Breast epithelium (tissue), 4 donors: ENCODE measurements at regions not wholly inside any gene's neighbourhood (a gene's known extent, or its start where the extent isn't known, plus 50 kb on each side); places are given as distances from the start of the nearest gene placed in this dataset.

ENCODE experiments used
- DNase-seq, 2 donors: peaks; one replicate each; pipeline ENCODE4 v3.0.0-alpha.2; 2019; ENCODE audit warnings: low spot score in 2 of 2
- H3K27ac ChIP-seq, 2 donors: fragments of 200-600 bp; sonication (generic) in 1 of 2; one replicate each; pipeline ENCODE4 v1.5.1; 2016 to 2019; ENCODE audit warnings: mild to moderate bottlenecking in 1 of 2
- H3K27me3 ChIP-seq, 2 donors: fragments of 200-600 bp; sonication (generic) in 1 of 2; one replicate each; pipeline versions ENCODE4 v1.5.1 to v1.6.0; 2017 to 2019; ENCODE audit warnings: control low read depth in 1 of 2, mild to moderate bottlenecking in 1 of 2
- H3K36me3 ChIP-seq: fragments of 200-600 bp; one replicate; pipeline ENCODE4 v1.5.1; 2019
- H3K4me1 ChIP-seq, 2 donors: fragments of 200-600 bp; sonication (generic); one replicate each; pipeline ENCODE4 v1.5.1; 2016 to 2019; ENCODE audit warnings: control low read depth in 1 of 2
- H3K4me3 ChIP-seq, 3 donors: fragments of 200-600 bp; sonication (generic); 1 replicate in 2 of 3; 2 replicates in 1 of 3; pipeline ENCODE4 v1.5.1; 2016 to 2019; ENCODE audit warnings: mild to moderate bottlenecking in 3 of 3, moderate library complexity in 2 of 3
- H3K9me3 ChIP-seq, 2 donors: fragments of 200-600 bp; sonication (generic) in 1 of 2; one replicate each; pipeline ENCODE4 v1.5.1; 2016 to 2019; ENCODE audit warnings: control low read depth in 1 of 2
- CTCF ChIP-seq, 3 donors: fragments of 450-650 bp; IDR thresholded peaks; one replicate each; pipeline ENCODE4 v1.5.1; 2016 to 2017; ENCODE audit warnings: antibody characterized with exemption in 3 of 3, mild to moderate bottlenecking in 3 of 3, moderate library complexity in 3 of 3
- POLR2A ChIP-seq: fragments of 450-650 bp; IDR thresholded peaks from one replicate; pipeline ENCODE4 v1.6.1; 2016; ENCODE audit warnings: antibody characterized with exemption, mild to moderate bottlenecking, moderate library complexity
- POLR2AphosphoS5 ChIP-seq, 3 donors: sonication (generic); formaldehyde crosslinking; IDR thresholded peaks; one replicate each; pipeline ENCODE4 v1.6.1; 2017; ENCODE audit warnings: antibody characterized with exemption in 3 of 3
- intact Hi-C: fragments of 100-400 bp; cut with DNase I; formaldehyde crosslinking; loops from one replicate; pipeline ENCODE4 v1.15.1; 2023; ENCODE audit warnings: low total_unique reads

DNA sequence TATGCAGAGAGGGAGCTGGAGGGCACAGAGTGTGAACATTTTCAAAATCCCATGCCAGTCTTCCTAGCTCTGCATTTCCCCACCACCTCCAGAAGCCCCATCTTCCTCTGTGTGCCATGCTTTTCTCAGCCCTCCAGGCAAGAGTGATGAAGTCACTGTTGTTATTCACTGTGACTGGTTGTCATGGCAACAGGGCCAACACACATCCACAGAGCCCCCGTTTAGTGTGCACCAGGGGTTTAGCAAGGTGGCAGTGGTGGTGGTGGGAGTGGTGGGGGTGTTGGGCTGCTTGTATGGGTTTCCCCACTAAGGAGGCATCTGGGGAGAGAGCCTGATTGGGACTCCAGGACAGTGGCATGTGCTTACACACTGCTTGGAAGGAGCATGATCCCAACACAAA, 309.9 kb upstream of the ASIC2 start:
- H3K36me3 ChIP-seq, result no peaks in the 10 kb centered on the region
- TF ChIP-seq POLR2A (no peak), POLR2AphosphoS5 (IDR thresholded peaks at IDR 0.05) (no peak), CTCF (IDR thresholded peaks at IDR 0.05) (no peak)
- DNase-seq, result no peak
- intact Hi-C loops, result no loop called here
- H3K4me3 ChIP-seq, result no peak overlapping the region
- no peaks in the 10 kb centered on the region for H3K4me1 ChIP-seq
- peaks cover 0 to 3% of the 10 kb centered on the region in 2 donors for H3K27me3 ChIP-seq
- H3K27ac ChIP-seq, result no peak overlapping the region
- no peaks in the 10 kb centered on the region for H3K9me3 ChIP-seq

- DNase-seq, result no peak
- H3K27me3 ChIP-seq, result peaks cover 0 to 3% of the 10 kb centered on the region in 2 donors
- intact Hi-C loops, result no loop called here
Observed at GRCh38 chr17:33603789-33604188, 310.7 kb upstream of the ASIC2 start.

GRCh38 chr17:33611532-33611931, 318.4 kb upstream of the ASIC2 start:
- TF ChIP-seq CTCF (IDR thresholded peaks at IDR 0.05), result no peak
- no peak for TF ChIP-seq POLR2A
- no peak for TF ChIP-seq POLR2AphosphoS5 (IDR thresholded peaks at IDR 0.05)

More at GRCh38 chr17:33603789-33604188, 310.7 kb upstream of the ASIC2 start:
- no peak overlapping the region for H3K4me3 ChIP-seq
- H3K4me1 ChIP-seq, result no peaks in the 10 kb centered on the region
- H3K27ac ChIP-seq, result no peak overlapping the region
- H3K9me3 ChIP-seq, result no peaks in the 10 kb centered on the region
- no peak for TF ChIP-seq CTCF (IDR thresholded peaks at IDR 0.05)
- no peak for TF ChIP-seq POLR2A
- TF ChIP-seq POLR2AphosphoS5 (IDR thresholded peaks at IDR 0.05), result no peak
- no peaks in the 10 kb centered on the region for H3K36me3 ChIP-seq

GRCh38 chr17:33615861-33616260, 322.8 kb upstream of the ASIC2 start:
- DNase-seq, result no peak
- H3K36me3 ChIP-seq, result no peaks in the 10 kb centered on the region
- no peak overlapping the region for H3K27ac ChIP-seq

More at GRCh38 chr17:33611532-33611931, 318.4 kb upstream of the ASIC2 start:
- no peaks in the 10 kb centered on the region for H3K36me3 ChIP-seq
- H3K27me3 ChIP-seq, result no peaks in the 10 kb centered on the region
- H3K27ac ChIP-seq, result no peak overlapping the region
- H3K4me3 ChIP-seq, result no peak overlapping the region
- DNase-seq, result no peak
- intact Hi-C loops, result no loop called here
- H3K9me3 ChIP-seq, result no peaks in the 10 kb centered on the region
- no peaks in the 10 kb centered on the region for H3K4me1 ChIP-seq

GRCh38 chr17:33623841-33624240, 330.7 kb upstream of the ASIC2 start:
- peak overlapping the region in 1 of 2 donors; percentile 34 for H3K27ac ChIP-seq
- intact Hi-C loops, result no loop called here

More at GRCh38 chr17:33615861-33616260, 322.8 kb upstream of the ASIC2 start:
- TF ChIP-seq CTCF (IDR thresholded peaks at IDR 0.05) (no peak), POLR2A (no peak), POLR2AphosphoS5 (IDR thresholded peaks at IDR 0.05) (no peak)
- Histone ChIP-seq H3K4me3 (no peak overlapping the region), H3K4me1 (no peaks in the 10 kb centered on the region), H3K27me3 (no peaks in the 10 kb centered on the region), H3K9me3 (no peaks in the 10 kb centered on the region)
- intact Hi-C loops, result no loop called here

More at GRCh38 chr17:33623841-33624240, 330.7 kb upstream of the ASIC2 start:
- H3K4me3 ChIP-seq, result no peak overlapping the region
- H3K9me3 ChIP-seq, result no peaks in the 10 kb centered on the region
- H3K4me1 ChIP-seq, result no peaks in the 10 kb centered on the region
- no peaks in the 10 kb centered on the region for H3K27me3 ChIP-seq
- no peaks in the 10 kb centered on the region for H3K36me3 ChIP-seq
- no peak for DNase-seq
- TF ChIP-seq CTCF (IDR thresholded peaks at IDR 0.05) (no peak), POLR2AphosphoS5 (IDR thresholded peaks at IDR 0.05) (no peak), POLR2A (no peak)
